ENCODE measurements at regions not wholly inside any gene's neighbourhood (a gene's known extent, or its start where the extent isn't known, plus 50 kb on each side); places are given as distances from the start of the nearest gene placed in this dataset.
A peak's percentile ranks its signal among the peaks of the same experiment; 100 is the strongest.

GRCh38 chr12:132439333-132439904 is 50.5 kb upstream of the FBRSL1 start:
- H3K27ac ChIP-seq = no peak overlapping the region
- no peak for ATAC-seq
- no peaks in the 10 kb centered on the region for H3K27me3 ChIP-seq
- no peaks in the 10 kb centered on the region for H3K36me3 ChIP-seq (replicated peaks in 1 of 2; ENCODE audit: insufficient read depth in 1 of 2, low read depth in 2 of 2)
- WGBS, 2 donors = 87 to 90% methylated on average over 22 to 25 of the region's 28 CpGs
- no peak for TF ChIP-seq POLR2A (IDR thresholded peaks at IDR 0.05)
- no peak for TF ChIP-seq CTCF (IDR thresholded peaks at IDR 0.05)
- no peak for DNase-seq
- no peak overlapping the region for H3K4me3 ChIP-seq
- intact Hi-C loops (cut with DNase I) = loop anchor here (10.0 kb wide), 1 partner anchor 45 kb away; no protein-coding TSS in a partner anchor
- no peaks in the 10 kb centered on the region for H3K9me3 ChIP-seq
- peaks cover 21% of the 10 kb centered on the region for H3K4me1 ChIP-seq

GRCh38 chr12:132438726-132439125 is 51.2 kb upstream of the FBRSL1 start:
- Histone ChIP-seq H3K4me1 (peaks cover 26% of the 10 kb centered on the region), H3K36me3 (replicated peaks in 1 of 2; ENCODE audit: insufficient read depth in 1 of 2, low read depth in 2 of 2) (no peaks in the 10 kb centered on the region), H3K27ac (no peak overlapping the region), H3K27me3 (no peaks in the 10 kb centered on the region), H3K9me3 (no peaks in the 10 kb centered on the region), H3K4me3 (no peak overlapping the region)
- WGBS, 2 donors = 86% methylated on average over 28 of the region's 28 CpGs; no CpG with 5 or more reads in 1 of the 2 donors
- intact Hi-C loops (cut with DNase I) = loop anchor here (10.0 kb wide), 1 partner anchor 46 kb away; no protein-coding TSS in a partner anchor
- DNase-seq = no peak
- no peak for TF ChIP-seq CTCF (IDR thresholded peaks at IDR 0.05)
- TF ChIP-seq POLR2A (IDR thresholded peaks at IDR 0.05) = no peak
- no peak for ATAC-seq

GRCh38 chr12:132437943-132438700 is 51.8 kb upstream of the FBRSL1 start:
- no peak for ATAC-seq
- no peaks in the 10 kb centered on the region for H3K27me3 ChIP-seq

GRCh38 chr12:132437252-132437932 is 52.6 kb upstream of the FBRSL1 start:
- Histone ChIP-seq H3K27ac (peak overlapping the region; percentile 25 to 72 (median 40)), H3K27me3 (no peaks in the 10 kb centered on the region), H3K4me1 (peaks cover 35% of the 10 kb centered on the region), H3K36me3 (replicated peaks in 1 of 2; ENCODE audit: insufficient read depth in 1 of 2, low read depth in 2 of 2) (no peaks in the 10 kb centered on the region), H3K4me3 (no peak overlapping the region), H3K9me3 (no peaks in the 10 kb centered on the region)
- intact Hi-C loops (cut with DNase I) = loop anchor here (10.0 kb wide), 1 partner anchor 47 kb away; no protein-coding TSS in a partner anchor
- TF ChIP-seq POLR2A (IDR thresholded peaks at IDR 0.05) (peak in 2 of 3 donors; percentile 53 to 72), CTCF (IDR thresholded peaks at IDR 0.05) (no peak)
- 27 to 39% methylated on average over 13 to 14 of the region's 15 CpGs for WGBS, 2 donors
- DNase-seq (peak; percentile 49 to 68 (median 58)), ATAC-seq (peak; percentile 73)

More at GRCh38 chr12:132437943-132438700, 51.8 kb upstream of the FBRSL1 start:
- Histone ChIP-seq H3K4me3 (no peak overlapping the region), H3K27ac (peak overlapping the region in 3 of 4 donors; percentile 34 to 72 (median 47)), H3K9me3 (no peaks in the 10 kb centered on the region), H3K36me3 (replicated peaks in 1 of 2; ENCODE audit: insufficient read depth in 1 of 2, low read depth in 2 of 2) (no peaks in the 10 kb centered on the region), H3K4me1 (peaks cover 32% of the 10 kb centered on the region)
- intact Hi-C loops (cut with DNase I) = loop anchor here (10.0 kb wide), 1 partner anchor 47 kb away; no protein-coding TSS in a partner anchor
- TF ChIP-seq CTCF (IDR thresholded peaks at IDR 0.05) (no peak), POLR2A (IDR thresholded peaks at IDR 0.05) (no peak)
- DNase-seq = no peak
- WGBS, 2 donors = 70 to 88% methylated on average over 23 to 30 of the region's 30 CpGs

Measured in body of pancreas (tissue), 4 donors.